Activated naive CD4-positive, alpha-beta T cell treated with anti-CD3 and anti-CD28 coated beads, Interleukin-2, amount 50 U/mL, for 16 hours (primary cell): ENCODE measurements at regions not wholly inside any gene's neighbourhood (a gene's known extent, or its start where the extent isn't known, plus 50 kb on each side); places are given as distances from the start of the nearest gene placed in this dataset.
A peak's percentile ranks its signal among the peaks of the same experiment; 100 is the strongest.

Experiments used
- DNase-seq: peaks from one replicate; pipeline ENCODE4 v3.0.0-alpha.2; 2020

GRCh38 chr16:26729951-26730541 is 336.7 kb upstream of the C16orf82 start:
- DNase-seq: no peak

- DNase-seq: no peak
Observed at GRCh38 chr16:26731729-26732128, 335.0 kb upstream of the C16orf82 start.

GRCh38 chr16:26733710-26734109 is 333.0 kb upstream of the C16orf82 start:
- DNase-seq: no peak

- no peak for DNase-seq
Observed at GRCh38 chr16:26735521-26735920, 331.2 kb upstream of the C16orf82 start.

GRCh38 chr16:26736084-26736483 is 330.6 kb upstream of the C16orf82 start:
- no peak for DNase-seq

- DNase-seq: no peak
Observed at GRCh38 chr16:26740771-26741170, 326.0 kb upstream of the C16orf82 start.

- no peak for DNase-seq
Observed at GRCh38 chr16:26742040-26742439, 324.7 kb upstream of the C16orf82 start.

- no peak for DNase-seq
Observed at GRCh38 chr16:26744430-26744829, 322.3 kb upstream of the C16orf82 start.

- DNase-seq: no peak
Observed at GRCh38 chr16:26747760-26748159, 319.0 kb upstream of the C16orf82 start.

- no peak for DNase-seq
Observed at GRCh38 chr16:26749072-26749471, 317.7 kb upstream of the C16orf82 start.

GRCh38 chr16:26752166-26752565 is 314.6 kb upstream of the C16orf82 start:
- DNase-seq: no peak

GRCh38 chr16:26756633-26757032 is 310.1 kb upstream of the C16orf82 start:
- DNase-seq: no peak

GRCh38 chr16:26762594-26762993 is 304.1 kb upstream of the C16orf82 start:
- DNase-seq: no peak

- DNase-seq: peak; percentile 11
Observed at GRCh38 chr16:26765087-26765486, 301.6 kb upstream of the C16orf82 start.

- no peak for DNase-seq
Observed at GRCh38 chr16:26768385-26769010, 298.2 kb upstream of the C16orf82 start.

GRCh38 chr16:26770547-26770946 is 296.2 kb upstream of the C16orf82 start:
- DNase-seq: no peak

GRCh38 chr16:26772503-26772902 is 294.2 kb upstream of the C16orf82 start:
- DNase-seq: no peak

GRCh38 chr16:26777821-26778220 is 288.9 kb upstream of the C16orf82 start:
- DNase-seq: no peak

- no peak for DNase-seq
Observed at GRCh38 chr16:26787924-26788323, 278.8 kb upstream of the C16orf82 start.

- DNase-seq: no peak
Observed at GRCh38 chr16:26791169-26791568, 275.6 kb upstream of the C16orf82 start.

- DNase-seq: no peak
Observed at GRCh38 chr16:26795184-26795583, 271.5 kb upstream of the C16orf82 start.

GRCh38 chr16:26801628-26802027 is 265.1 kb upstream of the C16orf82 start:
- no peak for DNase-seq

- no peak for DNase-seq
Observed at GRCh38 chr16:26802440-26802839, 264.3 kb upstream of the C16orf82 start.

GRCh38 chr16:26802965-26803364 is 263.8 kb upstream of the C16orf82 start:
- DNase-seq: no peak

- DNase-seq: no peak
Observed at GRCh38 chr16:26806657-26807056, 260.1 kb upstream of the C16orf82 start.
